ENCODE measurements at regions not wholly inside any gene's neighbourhood (a gene's known extent, or its start where the extent isn't known, plus 50 kb on each side); places are given as distances from the start of the nearest gene placed in this dataset.

DNA sequence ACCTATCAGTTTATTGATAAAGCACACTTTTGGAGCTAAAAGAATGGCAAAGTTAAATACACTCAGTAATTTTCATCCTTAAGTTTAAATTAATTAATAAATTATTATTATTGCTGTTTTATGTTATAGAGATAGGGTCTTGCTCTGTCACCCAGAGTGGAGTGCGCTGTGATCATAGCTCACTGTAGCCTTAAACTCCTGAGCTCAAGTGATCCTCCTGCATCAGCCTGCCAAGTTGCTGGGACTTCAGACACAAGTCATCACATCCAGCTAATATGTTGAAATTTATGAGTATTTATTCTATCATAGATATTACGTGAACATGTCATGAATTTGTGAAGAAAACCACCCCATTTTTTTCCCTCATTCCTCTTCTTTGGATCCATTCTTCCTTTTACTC, 64.2 kb downstream of the GJA1 start:
- DNase-seq = no peak

DNA sequence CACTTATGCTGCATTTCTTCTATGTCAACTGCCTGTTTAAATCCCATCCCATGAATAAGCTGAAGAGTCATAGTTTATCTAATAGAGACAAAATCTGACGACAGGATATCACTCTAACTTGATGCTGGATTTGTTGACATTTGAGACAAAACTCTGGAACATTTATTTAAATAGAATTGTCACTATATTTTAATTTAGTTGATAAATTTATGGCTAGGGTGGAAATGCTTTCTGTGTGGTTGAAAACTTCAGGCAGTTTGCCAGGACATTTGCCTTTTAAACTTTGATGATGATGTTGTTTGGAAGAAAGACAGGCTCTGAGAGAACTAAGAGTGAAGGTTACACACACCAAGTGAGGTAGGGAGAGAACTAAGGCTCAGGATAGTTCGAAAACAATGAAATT, 68.1 kb downstream of the GJA1 start:
- no peak for DNase-seq

DNA sequence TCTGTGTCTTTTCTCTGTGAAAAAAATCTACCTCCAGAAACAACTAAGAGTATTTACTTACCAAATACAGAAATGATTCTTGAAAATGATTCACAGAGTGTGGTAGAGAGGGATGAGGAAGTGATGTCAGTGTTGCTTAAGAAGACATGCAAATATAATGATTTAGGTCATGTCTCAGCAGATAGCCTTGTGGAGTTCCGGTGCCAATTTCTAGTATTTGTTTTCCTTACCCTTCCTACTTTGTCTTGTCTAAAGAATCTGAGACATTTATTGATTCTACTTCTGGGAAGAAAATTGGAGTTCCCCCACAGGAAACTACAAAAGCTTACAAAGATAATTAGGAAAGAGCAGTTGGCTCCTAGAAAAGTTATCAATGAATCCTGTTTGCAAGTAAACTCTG, 68.8 kb downstream of the GJA1 start:
- DNase-seq = peak; percentile 80

DNA sequence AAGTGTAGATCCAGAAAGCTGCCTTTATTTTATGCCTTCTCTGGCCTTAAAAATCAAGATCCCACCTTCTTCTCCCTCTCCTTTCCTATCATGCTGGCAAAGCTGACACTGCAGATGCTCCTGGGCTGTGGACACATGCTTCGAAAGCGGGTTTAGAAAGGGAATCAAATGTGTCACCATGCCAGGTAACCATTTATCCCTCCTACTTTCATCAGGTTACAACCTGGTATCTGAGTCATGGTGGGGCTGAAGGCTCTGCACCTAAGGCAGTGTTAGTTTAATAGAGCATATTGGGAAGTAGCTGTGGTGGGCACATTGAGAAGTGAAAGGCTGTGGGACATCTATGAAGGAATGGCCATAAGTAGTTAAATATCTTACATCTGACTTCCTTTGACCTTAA, 69.8 kb downstream of the GJA1 start:
- no peak for DNase-seq

DNA sequence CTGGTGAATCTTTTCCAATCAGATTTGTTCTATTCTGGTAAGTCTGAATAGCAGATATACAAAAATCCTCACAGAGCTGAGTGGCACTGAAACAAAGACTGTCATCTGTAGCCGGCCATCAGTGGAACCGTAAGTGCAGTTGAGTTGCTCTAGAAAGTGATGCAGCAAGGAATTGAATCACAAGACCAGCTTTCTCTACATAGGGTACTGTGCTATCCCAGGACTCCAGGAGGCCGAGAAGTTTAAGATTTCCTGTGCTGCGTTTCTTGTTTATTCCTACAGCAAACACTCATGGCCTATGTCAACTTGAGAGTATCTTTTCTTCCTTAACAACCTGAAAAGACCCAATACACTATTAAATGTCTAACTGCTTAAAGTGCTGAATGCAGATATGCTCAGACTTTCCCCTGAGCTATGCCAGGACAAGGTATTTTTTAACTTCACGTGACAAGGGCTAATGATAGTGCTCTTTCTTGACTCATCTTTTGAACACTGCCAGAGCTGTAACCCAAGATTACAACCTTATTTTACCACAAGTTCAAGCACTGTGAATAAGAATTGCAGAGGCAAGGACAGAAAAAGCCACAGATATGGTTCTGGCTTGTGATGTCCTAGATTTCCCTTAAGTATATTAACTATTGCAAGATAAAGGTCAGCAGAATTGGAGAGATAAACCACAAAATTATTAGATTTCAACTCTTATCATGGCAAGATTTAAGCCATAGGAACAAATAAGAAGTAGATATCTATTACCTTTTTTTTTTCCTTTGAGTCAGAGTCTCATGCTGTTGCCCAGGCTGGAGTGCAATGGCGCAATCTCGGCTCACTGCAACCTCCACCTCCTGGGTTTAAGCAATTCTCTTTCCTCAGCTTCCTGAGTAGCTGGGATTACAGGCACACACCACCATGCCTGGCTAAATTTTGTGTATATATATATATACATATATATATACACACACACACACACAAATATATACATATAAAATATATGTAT, 71.6 kb downstream of the GJA1 start:
- DNase-seq = peak; percentile 21

DNA sequence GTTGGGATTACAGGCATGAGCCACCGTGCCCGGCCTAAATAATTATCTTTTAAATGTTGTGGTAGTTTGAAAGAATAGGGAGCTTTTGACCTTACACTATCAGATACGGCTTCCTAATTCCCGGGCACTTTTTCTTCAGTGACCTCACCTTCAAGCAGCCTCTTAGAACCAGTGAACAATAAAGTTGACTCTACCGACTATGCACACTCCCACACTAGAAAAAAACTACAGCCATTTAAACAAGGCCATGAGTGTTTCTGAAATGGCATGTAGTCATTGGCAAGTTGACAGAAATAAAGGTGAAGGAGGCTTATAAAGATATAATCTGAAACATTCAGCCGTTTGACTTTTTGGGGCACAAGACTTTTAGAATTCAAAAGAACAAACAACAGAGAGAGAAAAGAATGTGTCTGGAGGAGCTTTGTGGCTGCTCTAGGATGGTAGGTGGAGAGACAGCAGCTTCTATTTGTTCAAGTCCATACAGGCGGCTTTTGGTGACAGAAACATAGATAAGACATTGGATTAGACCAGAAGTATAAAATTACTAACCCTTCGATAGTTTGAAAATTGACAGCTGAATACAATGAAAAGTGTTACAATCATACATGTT, 75.2 kb downstream of the GJA1 start:
- no peak for DNase-seq

DNA sequence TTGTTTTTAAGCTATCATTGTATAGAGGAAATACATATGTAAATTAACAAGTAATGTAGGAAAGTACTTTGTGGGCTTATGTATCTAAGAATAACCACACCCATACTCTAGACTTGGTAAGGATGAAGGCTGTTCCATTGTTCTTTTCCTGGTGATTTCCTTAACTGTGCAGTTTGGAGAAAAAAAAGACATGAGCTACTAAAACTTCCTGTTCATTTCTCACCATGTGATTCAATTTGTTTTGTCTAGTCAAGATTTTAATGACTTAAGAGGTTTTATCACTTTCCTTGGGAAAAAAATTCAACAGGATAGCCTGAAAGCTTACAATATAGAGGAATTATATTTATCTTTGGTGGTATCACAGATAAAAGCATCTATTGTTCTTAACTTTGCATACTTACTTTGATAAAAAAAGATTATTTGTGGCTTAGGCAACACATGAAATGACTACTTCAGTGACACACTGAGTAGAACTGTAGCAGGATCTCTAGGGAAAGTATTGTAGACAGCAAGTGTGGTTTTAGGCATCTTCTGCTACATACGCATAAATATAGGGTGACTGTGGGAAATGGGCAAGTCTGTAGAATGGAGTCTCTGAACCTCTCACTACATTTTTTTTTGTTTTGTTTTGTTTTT, 80.3 kb downstream of the GJA1 start:
- DNase-seq = no peak

DNA sequence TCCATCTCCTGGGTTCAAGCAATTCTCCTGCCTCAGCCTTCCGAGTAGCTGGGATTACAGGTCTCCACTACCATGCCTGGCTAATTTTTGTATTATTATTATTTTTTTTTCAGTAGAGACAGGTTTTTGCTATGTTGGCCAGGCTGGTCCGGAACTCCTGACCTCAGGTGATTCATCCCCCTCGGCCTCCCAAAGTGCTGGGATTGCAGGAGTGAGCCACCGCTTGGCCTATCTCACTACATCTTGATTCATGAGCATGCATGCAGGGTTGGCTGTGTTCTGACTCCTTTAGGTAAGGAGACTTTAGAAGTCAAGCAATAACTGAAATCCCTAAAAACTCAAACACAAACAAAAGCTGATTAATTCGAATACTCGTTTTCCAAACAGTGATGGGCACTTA, 80.9 kb downstream of the GJA1 start:
- no peak for DNase-seq

DNA sequence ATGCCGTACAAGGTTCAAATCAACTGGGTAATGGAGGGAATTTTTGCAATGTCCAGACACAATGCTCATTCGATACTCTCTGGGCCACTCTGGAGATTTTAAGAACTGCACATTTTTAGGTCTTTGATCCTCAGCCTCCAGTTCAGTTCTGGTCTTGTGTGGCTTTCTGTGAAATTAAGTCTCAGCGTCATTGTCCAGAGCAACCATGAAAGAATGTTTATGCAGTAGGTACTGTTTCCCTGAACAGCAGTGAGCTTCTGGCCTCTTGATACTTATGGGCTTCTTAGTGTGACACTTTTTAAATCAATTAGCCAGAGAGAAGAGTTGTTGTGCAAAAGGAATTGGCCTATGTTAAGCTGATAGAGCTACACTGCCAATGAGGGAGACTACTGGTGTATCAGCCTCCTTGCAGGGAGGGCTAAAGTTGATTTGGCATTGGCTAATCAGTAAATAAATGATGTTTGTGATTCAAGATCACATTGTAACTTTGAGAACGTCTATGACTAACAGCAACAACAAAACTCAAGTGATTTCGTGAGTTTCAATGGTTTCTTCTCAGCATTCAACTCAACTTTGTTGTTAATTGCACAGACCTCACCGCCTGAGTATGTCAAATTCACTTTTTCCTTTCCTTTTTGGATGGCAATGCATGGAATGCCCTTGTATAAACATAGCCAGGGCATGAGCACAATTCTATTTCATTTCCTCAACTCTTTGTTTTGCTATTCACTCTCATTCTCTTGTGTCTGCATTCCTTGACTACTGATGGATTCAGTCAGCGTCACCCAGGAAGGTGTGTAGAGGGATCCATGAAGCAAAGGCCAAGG, 85.1 kb downstream of the GJA1 start:
- DNase-seq = no peak

DNA sequence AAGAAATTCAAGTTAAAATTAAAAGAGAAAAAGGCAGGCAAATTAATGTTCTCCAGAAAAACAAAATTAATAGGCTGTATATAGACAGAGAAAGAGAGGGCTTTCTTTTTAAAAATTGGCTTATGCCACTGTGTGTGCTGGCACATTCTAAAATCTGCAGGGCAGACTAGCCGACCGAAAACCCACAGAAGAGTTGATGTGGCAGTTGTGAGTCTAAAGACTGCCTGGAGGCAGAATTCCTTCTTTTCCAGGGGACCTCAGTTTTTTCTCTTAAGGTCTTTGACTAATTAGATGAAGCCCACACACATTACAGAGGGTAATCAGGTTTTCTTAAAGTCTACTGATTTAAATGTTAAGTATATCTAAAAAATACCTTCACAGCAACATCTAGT, 85.7 kb downstream of the GJA1 start:
- no peak for DNase-seq

DNA sequence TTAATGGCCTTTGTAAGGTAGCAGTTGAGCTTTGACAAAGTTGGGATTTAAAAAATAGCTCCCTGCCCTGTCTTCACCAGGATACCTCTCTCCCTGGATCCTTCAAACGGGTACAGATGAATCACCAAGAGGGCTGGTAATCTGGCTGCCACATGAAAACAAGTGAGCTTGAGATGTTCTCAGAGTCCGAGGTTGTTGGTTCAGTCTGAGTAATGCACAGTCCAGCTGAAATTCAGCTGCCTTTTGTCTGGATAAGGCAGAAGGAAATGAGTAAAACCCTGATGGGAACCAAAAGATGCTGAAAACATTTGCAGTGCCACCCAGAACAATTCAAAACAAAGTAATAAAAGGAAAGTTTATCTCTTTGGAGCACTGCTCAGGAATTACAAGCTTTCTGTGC, 86.8 kb downstream of the GJA1 start:
- no peak for DNase-seq

DNA sequence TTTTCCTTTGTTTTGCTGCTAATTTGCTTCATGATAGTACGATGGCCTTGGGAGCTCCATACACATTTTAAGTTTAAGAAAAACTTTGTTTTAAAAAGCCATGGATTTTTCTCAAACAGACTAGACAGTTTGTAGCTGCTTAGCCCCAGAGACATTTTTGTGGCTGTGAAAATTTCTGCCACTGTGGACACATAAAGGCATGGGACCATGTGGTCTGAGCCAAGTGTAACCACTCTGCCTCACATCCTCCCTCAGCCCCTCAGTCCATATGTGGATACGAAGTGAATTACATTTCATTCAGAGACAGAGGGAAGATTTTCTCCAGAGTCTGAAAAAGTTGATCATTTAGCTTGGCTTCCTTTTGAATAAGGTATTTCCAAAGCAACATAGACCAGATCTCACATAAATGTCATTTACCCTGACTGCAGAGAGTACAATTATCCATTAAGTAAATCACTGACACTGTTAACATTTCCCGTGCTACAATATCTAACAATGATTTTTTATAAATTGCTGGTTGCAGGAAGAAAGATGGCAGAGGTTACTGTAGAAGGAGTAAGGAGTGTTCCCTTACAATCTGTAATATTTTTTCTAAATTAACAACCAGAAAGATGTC, 87.4 kb downstream of the GJA1 start:
- DNase-seq = no peak

DNA sequence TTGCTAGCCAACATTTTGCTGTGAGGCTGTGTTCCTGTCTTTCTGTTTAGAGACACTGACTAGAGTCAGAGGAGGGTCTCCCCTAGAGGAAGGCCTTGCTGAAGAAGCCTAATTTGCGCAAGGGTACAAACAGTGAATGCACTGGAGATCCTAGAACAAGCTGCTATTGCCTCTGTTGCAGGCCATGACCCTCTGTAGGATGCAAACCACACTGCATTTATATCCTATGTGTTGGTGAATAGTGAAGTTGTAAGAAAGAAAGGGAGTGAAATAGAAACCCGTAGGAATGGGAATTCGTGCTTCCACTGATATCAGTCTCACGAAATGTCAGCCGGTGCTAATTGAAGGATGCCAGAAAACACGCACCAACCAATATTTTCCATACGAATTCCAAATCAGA, 88.2 kb downstream of the GJA1 start:
- no peak for DNase-seq

DNA sequence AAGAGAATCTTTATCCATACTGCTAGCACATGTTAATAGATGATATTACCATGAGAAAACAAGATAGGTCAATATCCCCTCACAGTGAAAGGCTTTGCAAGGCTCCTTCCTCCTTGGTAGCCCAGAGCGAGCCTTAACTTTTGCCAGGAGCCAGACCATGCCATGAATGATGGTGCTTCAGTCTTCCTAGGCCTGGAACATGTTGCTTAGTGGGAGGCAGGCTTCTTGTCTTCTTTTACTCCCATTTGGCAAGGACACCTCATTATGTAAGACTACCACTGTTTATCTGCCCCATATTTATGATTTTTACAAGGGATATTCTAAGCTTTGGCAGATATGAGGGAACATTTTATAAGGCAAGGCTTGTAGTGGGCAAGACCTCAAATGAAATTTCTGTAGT, 90.8 kb downstream of the GJA1 start:
- DNase-seq = no peak

DNA sequence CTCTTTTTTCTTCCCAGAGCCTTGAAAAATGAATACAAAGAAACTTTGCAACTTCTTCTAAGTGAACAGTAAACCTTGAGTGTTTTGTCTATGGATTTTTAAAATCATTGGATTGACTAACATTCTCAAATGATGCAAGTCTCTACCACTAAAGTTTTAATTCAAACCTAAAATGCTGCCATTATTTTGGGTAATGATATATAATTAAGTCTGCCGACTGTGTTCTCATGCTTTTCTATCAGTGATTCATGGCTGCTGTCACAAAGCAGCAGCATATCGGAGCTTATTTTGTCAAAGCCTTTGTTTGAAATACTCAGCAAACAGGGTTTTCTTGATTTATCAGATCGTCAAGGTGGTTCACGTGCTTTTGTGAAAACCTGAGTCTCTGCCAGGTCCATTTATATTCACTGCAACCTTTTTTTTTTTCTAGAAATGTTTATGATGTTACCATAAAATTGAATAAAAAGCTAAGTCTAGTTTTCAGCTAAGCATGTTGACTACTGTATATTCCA, 96.3 kb downstream of the GJA1 start:
- DNase-seq = no peak

DNA sequence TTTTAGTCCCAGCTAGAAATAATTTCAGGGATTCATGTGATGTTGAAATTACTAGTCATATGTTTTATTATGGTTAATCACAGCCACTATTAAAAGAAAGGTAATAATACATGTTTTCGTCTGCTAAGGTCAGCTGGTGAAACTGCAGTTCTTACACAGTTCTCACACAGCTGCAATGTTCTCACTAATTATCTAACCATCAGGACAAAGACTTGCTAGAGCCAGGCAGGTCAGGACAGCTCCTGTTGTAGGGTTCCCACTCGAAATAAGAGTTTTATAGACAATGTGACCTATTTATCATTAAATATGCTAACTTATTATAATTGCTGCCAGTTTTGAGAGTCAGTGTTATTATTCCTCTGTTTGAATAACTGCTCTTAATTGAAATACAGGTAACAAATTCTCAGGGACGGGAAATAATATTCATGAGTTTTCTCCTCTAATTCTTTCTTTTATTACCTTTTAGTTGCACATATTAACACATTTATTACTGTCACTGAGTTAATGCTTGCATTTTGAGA, 97.9 kb downstream of the GJA1 start:
- DNase-seq = no peak

DNA sequence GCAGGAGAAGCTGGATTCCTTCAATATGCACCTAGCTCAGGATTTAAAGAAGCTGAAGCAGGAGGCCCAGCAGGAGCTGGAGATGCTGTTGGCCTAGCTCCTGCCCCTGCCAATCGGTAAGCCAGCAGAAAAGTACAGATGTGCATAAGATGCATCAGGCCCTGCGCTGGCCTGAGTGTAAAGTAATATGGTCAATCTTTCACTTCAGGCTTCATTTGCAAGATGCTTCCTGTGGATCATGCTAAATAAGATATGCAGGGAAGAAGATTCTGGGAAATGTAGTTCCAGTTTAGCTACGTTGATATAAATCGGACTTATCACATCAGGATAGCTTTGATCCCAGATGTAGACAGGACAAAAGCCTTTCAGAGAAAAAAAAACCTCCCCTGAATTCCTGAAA, 100.3 kb downstream of the GJA1 start:
- no peak for DNase-seq

DNA sequence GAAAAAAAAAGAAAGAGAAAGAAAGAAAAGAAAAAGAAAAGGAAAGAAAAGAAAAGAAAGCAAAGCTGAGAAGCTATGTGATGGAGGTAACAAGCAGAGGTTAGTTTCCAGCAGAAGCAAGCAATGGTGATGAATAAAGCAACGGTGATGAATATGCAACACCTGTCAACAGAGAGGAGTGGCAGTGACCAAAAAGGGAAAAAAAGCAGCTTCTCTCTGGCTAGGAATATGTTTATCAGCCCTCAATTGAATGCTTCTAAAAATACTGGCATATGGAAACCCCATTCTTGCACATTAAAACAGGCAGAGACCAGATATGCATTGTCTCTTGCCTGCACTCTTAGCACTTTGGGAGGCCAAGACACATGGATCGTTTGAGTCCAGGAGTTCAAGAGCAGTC, 100.9 kb downstream of the GJA1 start:
- DNase-seq = no peak

DNA sequence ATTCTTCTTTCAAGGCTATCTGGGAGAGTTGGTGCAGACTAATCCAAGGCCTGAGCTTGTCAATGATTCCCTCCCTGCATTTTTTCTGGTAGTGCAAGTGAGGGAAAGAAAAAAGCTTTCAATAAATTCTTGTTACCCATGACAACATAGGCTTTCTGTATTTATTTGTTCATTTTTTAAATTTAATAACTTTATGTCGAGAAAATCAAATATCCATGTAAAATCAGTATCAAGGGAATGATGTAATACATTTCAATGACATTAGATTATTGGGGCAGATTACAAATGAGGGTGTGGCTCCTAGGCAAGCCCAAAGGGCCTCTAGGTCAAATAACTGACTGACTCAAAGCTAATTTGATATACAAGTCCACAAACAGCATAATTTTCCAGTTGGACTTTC, 104.0 kb downstream of the GJA1 start:
- DNase-seq = no peak

DNA sequence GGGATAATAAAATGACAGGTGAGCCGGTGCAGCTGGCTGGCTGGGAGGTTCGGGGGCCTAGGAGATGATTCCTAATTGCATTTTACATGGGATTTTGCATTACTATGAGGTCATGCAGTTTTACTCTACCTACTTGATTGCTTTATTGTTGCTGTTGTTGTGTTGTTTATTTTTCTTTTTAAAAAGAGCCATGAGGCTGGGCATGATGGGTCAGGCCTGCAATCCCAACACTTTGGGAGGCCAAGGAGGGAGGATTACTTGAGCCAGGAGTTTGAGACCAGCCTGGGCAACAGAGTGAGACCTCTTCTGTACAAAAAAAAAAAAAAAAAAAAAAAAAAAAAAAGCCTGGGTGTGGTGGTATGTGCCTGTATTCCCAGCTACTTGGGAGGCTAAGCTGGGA, 104.8 kb downstream of the GJA1 start:
- no peak for DNase-seq

DNA sequence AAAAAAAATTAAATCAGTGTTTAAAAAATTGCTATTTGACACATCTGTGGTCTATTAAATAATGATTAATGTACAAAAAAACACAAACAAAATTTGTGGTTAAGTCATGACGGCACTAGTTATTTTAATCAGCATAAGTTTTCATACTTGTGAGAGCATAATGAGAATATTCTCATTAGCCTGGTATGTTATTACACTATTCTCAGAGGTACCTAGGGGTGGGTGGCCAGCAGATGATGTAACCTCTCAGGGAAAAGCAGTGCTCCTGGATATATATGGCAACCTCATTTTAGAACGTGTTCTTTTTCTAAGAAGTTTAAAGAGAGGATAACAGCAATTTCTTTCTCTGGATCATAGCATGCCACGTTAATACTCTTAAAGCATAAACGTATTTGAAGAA, 109.2 kb downstream of the GJA1 start:
- no peak for DNase-seq

DNA sequence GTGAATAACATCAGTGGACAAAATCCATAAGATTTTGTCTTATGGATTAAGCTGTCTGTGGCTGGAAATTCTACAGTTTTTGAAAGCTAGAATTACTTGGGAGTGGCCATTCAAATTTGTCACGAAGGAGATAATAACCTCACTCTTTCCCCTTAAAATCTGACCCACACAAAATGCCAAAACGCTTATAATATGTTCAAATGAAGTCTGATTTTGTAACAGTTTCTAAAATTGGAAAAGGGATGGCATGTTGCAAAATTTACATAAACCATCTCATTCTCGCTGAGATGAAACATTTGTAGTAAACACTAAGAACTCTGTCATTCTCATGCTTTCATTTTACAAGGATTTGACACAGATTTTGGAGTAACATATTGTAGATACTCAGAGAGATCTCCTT, 112.7 kb downstream of the GJA1 start:
- no peak for DNase-seq
